Uterus (tissue), 3 donors: ENCODE measurements at regions not wholly inside any gene's neighbourhood (a gene's known extent, or its start where the extent isn't known, plus 50 kb on each side); places are given as distances from the start of the nearest gene placed in this dataset.

ENCODE experiments used
- DNase-seq, 2 donors: peaks; one replicate each; pipeline ENCODE4 v3.0.0-alpha.2; 2019 to 2020
- H3K27ac ChIP-seq, 2 donors: fragments of 200-600 bp; sonication (generic); 1 replicate in 1 of 2; 2 replicates in 1 of 2; pipeline ENCODE4 v1.5.1; 2016 to 2018
- H3K27me3 ChIP-seq, 2 donors: fragments of 200-600 bp; sonication (generic); one replicate each; pipeline ENCODE4 v1.5.1; 2018 to 2019; ENCODE audit warnings: control low read depth in 1 of 2
- H3K36me3 ChIP-seq, 2 donors: fragments of 200-600 bp; sonication (generic); one replicate each; pipeline ENCODE4 v1.5.1; 2019; ENCODE audit warnings: control low read depth in 1 of 2
- H3K4me1 ChIP-seq, 2 donors: fragments of 200-600 bp; sonication (generic); one replicate each; pipeline ENCODE4 v1.5.1; 2018 to 2019; ENCODE audit warnings: control low read depth in 1 of 2
- H3K4me3 ChIP-seq, 2 donors: fragments of 200-600 bp; sonication (generic); 1 replicate in 1 of 2; 2 replicates in 1 of 2; pipeline ENCODE4 v1.5.1; 2018 to 2019; ENCODE audit warnings: mild to moderate bottlenecking in 1 of 2
- H3K9me3 ChIP-seq, 2 donors: fragments of 200-600 bp; sonication (generic); one replicate each; pipeline ENCODE4 v1.5.1; 2019; ENCODE audit warnings: control low read depth in 1 of 2
- POLR2A ChIP-seq, 2 donors: fragments of 450-650 bp; IDR thresholded peaks; one replicate each; pipeline ENCODE4 v1.6.1; 2016; ENCODE audit warnings: antibody characterized with exemption in 2 of 2, mild to moderate bottlenecking in 1 of 2, moderate library complexity in 1 of 2
- intact Hi-C: fragments of 100-400 bp; cut with DNase I; formaldehyde crosslinking; loops from one replicate; pipeline ENCODE4 v1.15.1; 2023; ENCODE audit warnings: low total_unique reads
- TF ChIP-seq, protein P1 (sequence below), 4 experiments: fragments of 200-600 bp in 2 of 4; fragments of 450-650 bp in 2 of 4; sonication (generic) in 2 of 4; IDR thresholded peaks; one replicate each; pipeline ENCODE4 v1.5.1; 2016 to 2019; ENCODE audit warnings: antibody characterized with exemption in 4 of 4, mild to moderate bottlenecking in 2 of 4, moderate library complexity in 1 of 4
- donor health status: DM: yes; HTN: yes; CAD: no.

DNA sequence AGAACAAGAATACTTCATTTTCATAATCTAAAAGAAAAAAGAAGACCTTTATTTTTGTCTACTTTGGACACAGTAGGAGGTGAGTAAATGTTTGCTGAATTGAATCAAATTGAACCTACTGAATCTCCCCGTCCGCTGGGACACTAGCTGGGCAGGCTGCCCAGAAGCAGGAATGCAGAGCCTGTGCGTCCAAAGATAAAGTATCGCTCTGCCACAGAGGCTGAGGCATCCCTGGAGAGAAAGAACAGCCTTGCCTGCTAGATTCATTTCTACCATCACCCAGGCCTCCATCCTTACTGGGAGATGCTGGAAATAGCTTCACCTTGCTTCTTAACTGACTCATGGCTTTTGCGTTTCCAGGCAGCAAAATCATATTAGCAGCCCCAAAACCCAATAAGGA lies 64.1 kb upstream of the TSPAN11 start:
- TF ChIP-seq POLR2A (IDR thresholded peaks at IDR 0.05): no peak
- TF ChIP-seq, protein P1, sequence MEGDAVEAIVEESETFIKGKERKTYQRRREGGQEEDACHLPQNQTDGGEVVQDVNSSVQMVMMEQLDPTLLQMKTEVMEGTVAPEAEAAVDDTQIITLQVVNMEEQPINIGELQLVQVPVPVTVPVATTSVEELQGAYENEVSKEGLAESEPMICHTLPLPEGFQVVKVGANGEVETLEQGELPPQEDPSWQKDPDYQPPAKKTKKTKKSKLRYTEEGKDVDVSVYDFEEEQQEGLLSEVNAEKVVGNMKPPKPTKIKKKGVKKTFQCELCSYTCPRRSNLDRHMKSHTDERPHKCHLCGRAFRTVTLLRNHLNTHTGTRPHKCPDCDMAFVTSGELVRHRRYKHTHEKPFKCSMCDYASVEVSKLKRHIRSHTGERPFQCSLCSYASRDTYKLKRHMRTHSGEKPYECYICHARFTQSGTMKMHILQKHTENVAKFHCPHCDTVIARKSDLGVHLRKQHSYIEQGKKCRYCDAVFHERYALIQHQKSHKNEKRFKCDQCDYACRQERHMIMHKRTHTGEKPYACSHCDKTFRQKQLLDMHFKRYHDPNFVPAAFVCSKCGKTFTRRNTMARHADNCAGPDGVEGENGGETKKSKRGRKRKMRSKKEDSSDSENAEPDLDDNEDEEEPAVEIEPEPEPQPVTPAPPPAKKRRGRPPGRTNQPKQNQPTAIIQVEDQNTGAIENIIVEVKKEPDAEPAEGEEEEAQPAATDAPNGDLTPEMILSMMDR (IDR thresholded peaks at IDR 0.05): no peak
- H3K9me3 ChIP-seq: no peaks in the 10 kb centered on the region
- intact Hi-C loops: no loop called here
- H3K4me1 ChIP-seq: no peaks in the 10 kb centered on the region
- no peak for DNase-seq
- no peaks in the 10 kb centered on the region for H3K36me3 ChIP-seq
- H3K27me3 ChIP-seq: no peaks in the 10 kb centered on the region
- no peak overlapping the region for H3K4me3 ChIP-seq
- H3K27ac ChIP-seq: no peak overlapping the region

DNA sequence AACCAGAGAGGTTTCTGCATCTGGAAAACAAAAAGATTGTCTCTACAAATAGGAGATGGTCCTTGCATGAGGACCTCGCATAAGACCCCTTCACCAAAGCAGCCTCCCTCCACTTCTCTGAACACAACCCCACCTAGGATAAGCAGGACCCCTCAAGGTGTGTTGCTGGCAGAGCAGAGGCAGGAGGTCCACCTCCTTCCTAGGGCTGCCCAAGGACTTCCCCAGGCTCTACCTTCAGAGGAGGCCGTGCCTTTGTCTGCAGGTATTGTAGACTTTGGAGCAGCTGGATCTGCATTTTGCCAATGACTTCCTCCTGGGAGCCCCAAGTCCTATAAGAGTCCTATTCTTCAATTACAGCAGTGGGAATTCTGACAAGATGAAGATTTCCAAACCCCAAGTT lies 67.3 kb upstream of the TSPAN11 start:
- H3K4me1 ChIP-seq: no peaks in the 10 kb centered on the region
- intact Hi-C loops: no loop called here

DNA sequence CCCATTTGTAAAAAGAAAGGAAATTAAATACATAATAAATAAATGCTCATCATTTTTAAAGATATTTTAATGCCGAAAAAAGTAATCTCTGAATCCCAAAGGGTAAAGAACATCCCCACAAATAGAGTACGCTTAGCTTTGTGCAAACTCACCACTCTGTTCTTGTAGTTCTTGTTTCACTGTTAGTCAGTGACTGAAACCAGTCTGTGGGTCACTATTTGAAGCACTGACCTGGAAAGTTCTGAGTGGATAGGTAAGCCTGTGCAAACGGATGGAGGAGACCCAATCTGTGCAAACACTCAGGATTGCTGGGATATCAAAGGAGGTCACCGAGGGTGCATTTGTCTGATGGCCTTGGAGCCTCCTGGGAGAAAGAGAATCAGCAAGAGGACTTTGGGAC lies 68.1 kb upstream of the TSPAN11 start:
- TF ChIP-seq, protein P1 (IDR thresholded peaks at IDR 0.05): no peak
- no peak for TF ChIP-seq POLR2A (IDR thresholded peaks at IDR 0.05)
- Histone ChIP-seq H3K36me3 (no peaks in the 10 kb centered on the region), H3K4me1 (no peaks in the 10 kb centered on the region), H3K27ac (no peak overlapping the region), H3K4me3 (no peak overlapping the region), H3K27me3 (no peaks in the 10 kb centered on the region), H3K9me3 (no peaks in the 10 kb centered on the region)
- intact Hi-C loops: no loop called here
- DNase-seq: no peak

More for the DNA sequence above, 67.3 kb upstream of the TSPAN11 start:
- no peak overlapping the region for H3K27ac ChIP-seq
- H3K4me3 ChIP-seq: no peak overlapping the region
- TF ChIP-seq, protein P1 (IDR thresholded peaks at IDR 0.05): no peak
- TF ChIP-seq POLR2A (IDR thresholded peaks at IDR 0.05): no peak
- no peaks in the 10 kb centered on the region for H3K9me3 ChIP-seq
- no peaks in the 10 kb centered on the region for H3K27me3 ChIP-seq
- no peaks in the 10 kb centered on the region for H3K36me3 ChIP-seq
- no peak for DNase-seq

DNA sequence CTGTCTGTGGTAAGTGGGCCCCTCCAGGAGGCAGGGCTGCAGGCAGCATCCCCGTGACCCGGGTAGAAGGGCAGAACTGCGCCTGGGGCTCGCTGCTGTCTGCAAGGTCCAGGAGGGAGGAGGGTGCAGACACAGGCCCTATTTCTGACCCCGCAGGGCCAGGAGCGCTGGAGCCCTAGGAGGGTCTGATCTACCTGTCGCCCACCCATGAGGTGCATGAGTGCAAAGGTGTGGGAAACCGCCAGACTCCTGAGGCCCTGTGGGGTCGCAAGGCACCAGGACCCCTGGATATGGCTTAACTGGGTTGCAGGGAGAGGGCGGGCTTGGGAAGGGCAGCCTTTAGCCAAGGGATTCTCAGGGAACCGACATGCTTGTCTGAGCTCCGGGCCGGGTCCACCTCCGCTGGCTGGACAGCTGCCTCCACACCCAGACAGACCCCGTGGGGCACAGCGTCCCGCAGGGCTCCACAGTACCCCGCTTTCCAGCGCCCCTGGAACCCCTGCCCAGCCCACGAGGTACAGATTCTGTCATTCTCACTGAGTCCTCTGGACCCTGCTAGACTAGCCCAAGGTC lies 72.9 kb upstream of the TSPAN11 start:
- no peak for DNase-seq
- H3K36me3 ChIP-seq: no peaks in the 10 kb centered on the region
- H3K4me3 ChIP-seq: no peak overlapping the region
- H3K9me3 ChIP-seq: no peaks in the 10 kb centered on the region
- no peaks in the 10 kb centered on the region for H3K4me1 ChIP-seq
- no peaks in the 10 kb centered on the region for H3K27me3 ChIP-seq
- intact Hi-C loops: no loop called here
- H3K27ac ChIP-seq: no peak overlapping the region
- no peak for TF ChIP-seq POLR2A (IDR thresholded peaks at IDR 0.05)
- TF ChIP-seq, protein P1 (IDR thresholded peaks at IDR 0.05): no peak

DNA sequence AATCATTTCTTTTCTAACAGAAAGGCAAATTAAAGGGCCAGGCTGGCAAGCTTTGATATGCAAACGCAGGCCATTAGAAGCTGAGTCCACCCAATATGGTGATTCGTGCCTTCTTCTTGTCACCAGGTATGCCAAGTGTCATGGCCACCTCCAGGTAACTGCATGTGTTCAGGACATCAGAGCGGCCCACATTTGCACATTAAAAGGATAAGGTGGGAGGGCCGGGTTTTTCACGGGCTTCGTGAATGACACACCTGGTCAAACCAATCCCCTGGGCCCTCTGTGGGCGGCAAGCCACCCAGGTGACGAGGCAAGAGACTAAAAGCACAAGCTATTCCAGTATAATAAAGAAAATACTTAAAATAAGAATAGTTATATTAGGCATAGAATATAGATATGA lies 75.9 kb upstream of the TSPAN11 start:
- DNase-seq: no peak
- H3K27me3 ChIP-seq: no peaks in the 10 kb centered on the region
- no peak overlapping the region for H3K27ac ChIP-seq
- H3K36me3 ChIP-seq: no peaks in the 10 kb centered on the region
- TF ChIP-seq, protein P1 (IDR thresholded peaks at IDR 0.05): no peak
- TF ChIP-seq POLR2A (IDR thresholded peaks at IDR 0.05): no peak
- no peaks in the 10 kb centered on the region for H3K4me1 ChIP-seq
- intact Hi-C loops: no loop called here
- no peak overlapping the region for H3K4me3 ChIP-seq
- H3K9me3 ChIP-seq: no peaks in the 10 kb centered on the region
